OCI-LY1 (cell line): ENCODE measurements at regions not wholly inside any gene's neighbourhood (a gene's known extent, or its start where the extent isn't known, plus 50 kb on each side); places are given as distances from the start of the nearest gene placed in this dataset.

Experiments used
- EZH2 ChIP-seq: fragments of 200-600 bp; sonication (generic), shearing (Covaris generic); IDR thresholded peaks from 2 replicates; pipeline ENCODE4 v1.8.0; 2017; ENCODE audit warnings: borderline replicate concordance, mixed run types, mild to moderate bottlenecking, antibody characterized with exemption, low read length, moderate library complexity, mixed read lengths
- TF ChIP-seq, protein P1 (sequence below): fragments of 200-600 bp; sonication (generic), shearing (Covaris generic); IDR thresholded peaks from 2 replicates; pipeline ENCODE4 v1.5.1; 2017; ENCODE audit warnings: mild to moderate bottlenecking, antibody characterized with exemption, low read length, moderate library complexity, mixed read lengths

DNA sequence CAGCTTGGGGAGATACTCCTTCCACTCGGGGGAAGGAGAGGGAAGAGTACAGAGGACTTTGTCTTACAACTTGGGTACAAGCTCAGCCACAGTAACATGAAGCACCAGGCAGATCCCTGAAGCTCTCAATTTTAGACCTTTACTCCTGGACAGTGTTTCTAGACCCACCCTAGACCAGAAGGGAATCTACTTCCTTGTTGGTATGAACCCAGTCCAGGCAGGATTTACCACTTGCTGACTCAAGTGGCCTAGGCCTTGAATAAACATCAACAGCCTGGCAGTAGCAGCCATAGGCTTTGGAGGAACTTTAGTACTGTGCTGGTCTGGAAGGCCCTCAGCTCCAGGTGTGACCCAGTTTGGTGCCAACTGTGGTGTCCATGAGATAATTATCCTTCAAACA, 173.1 kb downstream of the ADRA2A start:
- TF ChIP-seq, protein P1, sequence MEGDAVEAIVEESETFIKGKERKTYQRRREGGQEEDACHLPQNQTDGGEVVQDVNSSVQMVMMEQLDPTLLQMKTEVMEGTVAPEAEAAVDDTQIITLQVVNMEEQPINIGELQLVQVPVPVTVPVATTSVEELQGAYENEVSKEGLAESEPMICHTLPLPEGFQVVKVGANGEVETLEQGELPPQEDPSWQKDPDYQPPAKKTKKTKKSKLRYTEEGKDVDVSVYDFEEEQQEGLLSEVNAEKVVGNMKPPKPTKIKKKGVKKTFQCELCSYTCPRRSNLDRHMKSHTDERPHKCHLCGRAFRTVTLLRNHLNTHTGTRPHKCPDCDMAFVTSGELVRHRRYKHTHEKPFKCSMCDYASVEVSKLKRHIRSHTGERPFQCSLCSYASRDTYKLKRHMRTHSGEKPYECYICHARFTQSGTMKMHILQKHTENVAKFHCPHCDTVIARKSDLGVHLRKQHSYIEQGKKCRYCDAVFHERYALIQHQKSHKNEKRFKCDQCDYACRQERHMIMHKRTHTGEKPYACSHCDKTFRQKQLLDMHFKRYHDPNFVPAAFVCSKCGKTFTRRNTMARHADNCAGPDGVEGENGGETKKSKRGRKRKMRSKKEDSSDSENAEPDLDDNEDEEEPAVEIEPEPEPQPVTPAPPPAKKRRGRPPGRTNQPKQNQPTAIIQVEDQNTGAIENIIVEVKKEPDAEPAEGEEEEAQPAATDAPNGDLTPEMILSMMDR, result no peak
- TF ChIP-seq EZH2, result no peak
